Bone marrow (tissue), 2 donors: ENCODE measurements at regions not wholly inside any gene's neighbourhood (a gene's known extent, or its start where the extent isn't known, plus 50 kb on each side); places are given as distances from the start of the nearest gene placed in this dataset.

ENCODE experiments used
- DNase-seq, 2 donors: peaks; one replicate each; lab custom pipeline; 2025; lab: John Stamatoyannopoulos, UW

- DNase-seq = no peak
Observed at GRCh38 chr18:29160170-29160569, 983.2 kb upstream of the CDH2 start.

DNA sequence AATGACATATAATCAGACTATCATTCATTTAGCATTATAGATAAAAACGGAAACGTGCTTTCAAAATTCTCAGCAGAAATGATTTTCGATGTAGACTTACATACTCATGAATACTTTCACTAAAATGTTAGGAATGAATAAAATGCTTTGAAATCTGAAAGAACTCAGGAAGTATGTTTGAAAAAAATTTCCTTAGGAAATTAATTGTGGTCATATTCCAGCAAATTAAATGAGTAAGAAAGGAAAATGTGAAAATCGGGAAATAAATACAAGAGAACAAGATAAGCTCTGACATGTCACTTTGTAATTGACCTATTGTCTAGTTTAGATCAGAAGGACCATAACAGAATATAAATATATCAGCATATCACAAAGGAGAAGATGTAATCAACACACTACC, 981.0 kb upstream of the CDH2 start:
- DNase-seq = no peak

DNA sequence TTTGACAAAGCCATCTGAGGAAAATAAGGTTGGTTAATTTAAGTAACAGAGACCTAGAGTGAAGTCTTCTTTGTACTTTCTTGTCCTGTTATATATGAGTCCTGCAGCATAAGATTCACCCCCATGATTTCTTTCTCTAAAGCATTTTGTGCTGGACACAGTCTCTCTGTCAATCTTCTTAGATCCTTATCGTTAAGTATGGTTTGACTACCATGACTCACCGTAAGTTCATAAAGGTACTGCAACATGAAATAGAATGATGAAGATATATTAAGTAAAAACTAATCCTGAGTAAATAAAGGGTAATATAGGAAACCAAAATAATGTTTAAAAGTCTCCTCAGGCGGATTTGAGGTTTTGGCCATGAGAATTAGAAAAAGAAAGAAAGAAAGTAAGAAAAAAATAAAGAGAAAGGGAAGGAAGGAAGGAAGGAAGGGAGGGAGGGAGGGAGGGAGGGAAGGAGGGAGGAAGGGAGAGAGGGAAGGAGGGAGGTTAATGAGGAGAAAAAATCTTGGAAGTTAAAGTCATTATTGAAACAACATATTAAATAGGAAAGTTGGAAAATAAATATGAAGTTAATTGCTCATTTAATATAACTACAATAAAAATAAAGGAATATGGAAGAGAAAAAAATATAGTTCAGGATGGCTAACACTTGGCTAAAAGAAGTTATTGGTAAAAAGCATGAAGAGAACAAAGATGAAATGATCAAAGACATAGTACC, 980.3 kb upstream of the CDH2 start:
- DNase-seq = no peak

GRCh38 chr18:29156531-29156930, 979.6 kb upstream of the CDH2 start:
- DNase-seq = no peak

- DNase-seq = no peak
Observed at GRCh38 chr18:29154758-29155725, 978.1 kb upstream of the CDH2 start.

GRCh38 chr18:29154196-29154757, 977.3 kb upstream of the CDH2 start:
- DNase-seq = no peak

DNA sequence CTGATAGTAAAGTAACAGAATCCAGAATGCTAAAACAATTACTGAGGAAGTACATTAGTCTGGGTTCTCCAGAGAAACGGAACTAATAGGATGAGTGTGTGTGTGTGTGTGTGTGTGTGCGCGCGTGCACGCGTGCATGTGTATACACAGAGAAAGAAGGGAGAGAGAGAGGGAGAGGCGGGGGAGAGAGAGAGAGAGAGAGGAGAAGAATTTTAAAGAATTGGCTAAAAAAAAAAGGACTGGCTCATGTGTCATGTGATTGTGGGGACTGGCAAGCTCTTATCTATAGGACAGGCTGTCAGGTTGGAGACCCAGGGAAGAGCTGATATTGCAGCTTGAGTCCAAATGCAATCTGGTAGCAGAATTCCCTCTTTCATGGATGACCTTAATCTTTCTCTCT, 976.2 kb upstream of the CDH2 start:
- peak in 1 of 2 donors; percentile 31 for DNase-seq

DNA sequence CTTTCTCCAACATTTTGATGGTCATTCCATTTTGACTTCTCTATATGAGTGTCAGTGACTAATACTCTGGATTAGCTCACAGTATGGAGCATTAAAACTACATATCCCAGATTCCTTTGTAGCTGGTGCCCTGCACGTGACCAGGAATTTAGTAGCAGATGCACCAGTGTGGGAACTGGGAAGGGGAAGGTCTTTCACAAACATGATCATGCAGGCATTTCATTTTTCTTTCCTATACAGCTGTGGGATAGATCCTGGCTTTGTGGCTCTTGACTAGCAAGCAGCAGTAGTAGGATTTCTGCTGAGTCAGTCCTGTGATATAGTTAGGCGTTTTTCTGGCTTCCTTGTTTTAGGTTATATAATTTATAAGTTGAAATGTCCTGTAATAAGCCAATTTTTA, 971.0 kb upstream of the CDH2 start:
- peak in 1 of 2 donors; percentile 30 for DNase-seq

GRCh38 chr18:29146068-29146467, 969.1 kb upstream of the CDH2 start:
- peak in 1 of 2 donors; percentile 46 for DNase-seq

GRCh38 chr18:29140590-29140989, 963.7 kb upstream of the CDH2 start:
- no peak for DNase-seq

DNA sequence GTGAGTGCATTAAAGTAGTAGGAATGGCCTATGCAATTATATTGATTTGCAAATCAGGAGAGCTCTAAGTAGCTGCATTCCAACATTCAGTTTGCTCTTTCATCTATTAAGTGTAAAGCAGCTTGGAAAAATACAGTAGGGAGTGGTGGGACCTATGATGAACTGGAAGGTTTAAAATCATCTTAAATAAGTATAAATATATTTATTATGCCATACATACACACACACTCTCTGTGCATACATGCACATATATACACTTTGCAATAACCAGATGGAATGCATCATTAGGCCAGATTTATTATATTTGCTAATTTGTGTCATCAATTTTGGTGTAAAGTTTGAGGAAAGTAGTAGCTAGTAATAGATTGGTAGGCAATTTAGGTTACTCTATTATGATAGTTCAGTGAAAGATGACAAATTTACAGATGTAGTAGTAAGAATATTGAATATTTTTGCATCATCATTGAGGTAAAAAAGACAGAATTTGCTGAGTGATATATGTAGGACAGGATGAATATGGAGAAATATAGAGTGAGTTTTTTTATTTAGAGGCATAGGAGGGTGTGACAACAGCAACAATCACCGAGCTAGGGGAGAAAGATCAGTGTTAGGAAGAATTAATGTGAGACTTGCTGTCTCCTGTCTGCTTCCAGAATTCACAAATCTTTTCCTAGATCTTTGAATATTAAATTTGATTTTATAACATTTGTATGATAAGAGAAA, 961.0 kb upstream of the CDH2 start:
- no peak for DNase-seq

DNA sequence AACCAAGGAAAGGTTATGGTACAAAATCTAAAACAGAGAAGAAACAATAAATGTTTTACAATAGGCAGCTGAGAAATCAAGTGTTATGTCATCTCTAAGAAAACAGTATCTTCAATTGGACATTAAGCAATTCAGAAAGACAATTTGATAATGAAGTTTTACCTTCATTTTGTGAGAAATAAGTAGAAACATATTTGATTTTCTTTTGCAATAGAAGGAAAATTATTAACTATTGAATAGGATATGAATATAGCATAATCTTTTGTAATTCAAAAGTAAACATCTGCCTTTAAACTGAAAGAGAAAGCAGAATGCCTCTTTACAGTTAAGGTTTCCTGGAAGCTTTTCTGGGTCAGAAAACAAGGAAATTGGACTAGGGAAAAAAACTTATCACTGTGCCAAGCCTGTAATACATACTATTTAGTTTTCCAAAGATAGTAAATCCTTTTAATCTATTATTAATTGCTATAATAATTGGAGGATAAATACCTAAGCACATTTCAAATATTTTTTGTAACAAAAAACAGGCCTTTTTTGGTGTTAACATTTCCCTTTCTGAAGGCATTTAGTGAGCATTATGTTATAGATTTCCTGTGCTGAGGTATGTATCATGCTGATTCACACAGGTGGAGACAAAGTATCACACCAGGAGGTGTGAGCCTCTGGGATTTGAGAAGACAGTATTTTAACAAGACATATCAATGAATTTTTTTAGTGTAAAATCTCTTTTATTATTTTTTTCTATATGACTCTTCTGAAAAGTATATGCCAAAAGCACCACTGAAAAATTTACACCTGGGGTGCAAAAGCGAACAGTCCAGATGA, 947.0 kb upstream of the CDH2 start:
- DNase-seq = no peak

GRCh38 chr18:29104671-29105070, 927.7 kb upstream of the CDH2 start:
- DNase-seq = no peak

DNA sequence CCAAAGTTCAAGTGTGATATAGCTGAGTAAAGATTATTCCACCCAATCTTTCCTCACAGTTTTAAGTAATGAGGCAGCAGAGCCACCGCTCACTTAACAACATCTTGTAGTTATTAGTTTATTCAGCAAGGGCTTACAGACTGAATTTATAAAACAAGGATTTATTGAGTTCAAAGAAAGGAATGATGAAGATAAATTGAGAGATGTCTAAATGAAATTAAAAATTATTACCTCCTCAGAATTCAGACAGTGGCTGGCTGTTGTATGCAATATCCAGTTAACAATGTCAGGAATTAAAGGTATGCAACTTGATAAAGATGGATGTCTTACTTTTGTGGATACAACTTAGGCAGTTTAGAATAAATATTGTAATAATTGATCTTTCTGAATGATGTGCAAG, 927.3 kb upstream of the CDH2 start:
- DNase-seq = no peak

DNA sequence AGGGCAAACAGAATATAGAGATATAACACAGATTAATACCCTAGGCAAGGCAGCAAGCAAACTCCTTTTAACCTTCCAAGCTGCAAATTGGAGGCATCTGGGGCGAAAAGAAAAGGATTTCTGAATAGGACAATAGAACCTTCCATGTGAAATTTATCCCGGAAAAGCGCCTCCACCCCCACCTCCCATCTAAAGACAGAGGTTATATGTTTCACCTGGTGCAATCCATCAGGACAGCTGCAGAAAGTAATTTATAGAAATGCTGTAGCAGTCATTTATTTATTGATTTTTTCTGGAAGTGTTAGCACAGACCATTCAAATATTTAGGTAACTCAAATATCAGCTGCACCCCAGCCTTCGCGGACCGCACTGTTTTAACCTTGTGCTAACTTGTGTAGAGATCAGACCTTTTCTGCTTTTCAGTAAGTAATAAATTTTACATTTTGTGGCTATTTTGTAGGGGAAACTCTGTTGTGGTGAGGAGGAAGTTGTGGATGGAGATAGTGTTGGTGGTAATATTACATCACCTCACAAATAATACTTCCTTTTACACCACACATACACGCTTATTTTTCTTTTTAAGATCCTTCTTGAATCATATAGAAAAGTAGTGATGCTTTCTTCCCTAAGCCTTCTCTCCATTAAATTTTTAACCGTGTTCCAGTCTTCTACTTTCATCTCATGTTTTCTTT, 919.3 kb upstream of the CDH2 start:
- DNase-seq = peak in 1 of 2 donors; percentile 73

GRCh38 chr18:29087616-29088246, 910.8 kb upstream of the CDH2 start:
- no peak for DNase-seq

DNA sequence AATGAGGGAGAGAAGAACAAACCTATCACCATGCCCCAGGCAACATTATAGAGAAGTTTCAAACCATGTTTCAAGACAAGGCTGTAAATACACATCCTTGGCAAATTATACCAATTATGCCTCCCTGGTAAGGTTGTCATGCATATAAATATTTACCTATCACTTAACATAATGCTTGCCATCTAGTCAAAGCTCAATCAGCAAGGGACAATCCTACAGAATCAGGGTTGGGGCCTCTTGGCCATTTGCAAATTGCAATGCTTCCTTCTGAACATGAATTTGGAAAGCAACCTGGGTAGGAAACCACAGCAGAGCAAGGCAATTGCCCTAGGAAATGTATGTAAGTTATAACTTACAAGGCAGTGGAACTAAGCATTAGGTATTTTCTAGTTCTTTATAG, 907.2 kb upstream of the CDH2 start:
- no peak for DNase-seq

GRCh38 chr18:29083545-29083944, 906.6 kb upstream of the CDH2 start:
- no peak for DNase-seq

GRCh38 chr18:29080946-29081345, 904.0 kb upstream of the CDH2 start:
- DNase-seq = no peak

- DNase-seq = no peak
Observed at GRCh38 chr18:29078273-29078672, 901.3 kb upstream of the CDH2 start.
